ENCODE measurements at regions not wholly inside any gene's neighbourhood (a gene's known extent, or its start where the extent isn't known, plus 50 kb on each side); places are given as distances from the start of the nearest gene placed in this dataset.

DNA sequence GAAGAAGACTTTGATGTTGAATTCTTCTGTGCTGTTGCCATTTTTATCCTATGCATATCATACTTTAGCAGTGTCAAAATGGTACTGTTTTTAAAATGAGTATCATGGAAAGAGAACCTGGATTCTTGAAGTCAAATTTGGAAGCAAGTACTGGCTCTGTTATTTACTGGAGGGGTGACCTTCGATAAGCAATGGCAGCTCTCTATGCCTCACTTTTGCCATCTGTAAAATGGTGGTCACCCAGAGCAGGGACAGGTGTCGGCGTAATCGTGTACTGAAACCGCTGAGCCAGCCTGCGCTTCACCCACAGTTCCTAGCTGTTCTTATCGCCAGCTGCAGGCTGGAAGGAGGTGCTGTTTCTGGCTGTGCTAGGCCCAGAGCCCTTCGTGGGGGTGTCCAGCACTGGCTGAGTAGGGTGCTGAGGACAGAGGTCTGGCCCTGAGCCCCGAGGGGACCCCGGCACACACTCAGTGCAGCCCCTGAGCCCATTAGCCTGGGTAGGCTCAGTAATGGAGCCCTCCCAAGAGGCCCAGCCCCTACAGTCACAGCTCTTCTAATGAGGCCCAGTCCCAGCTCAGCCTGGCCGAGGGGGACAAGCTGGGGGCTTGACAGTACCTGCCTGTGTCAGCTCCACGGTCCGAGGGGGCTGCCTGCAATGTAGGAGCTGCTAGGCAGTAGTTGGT is 183.5 kb downstream of the PHETA1 start:
- TF ChIP-seq, protein P1, sequence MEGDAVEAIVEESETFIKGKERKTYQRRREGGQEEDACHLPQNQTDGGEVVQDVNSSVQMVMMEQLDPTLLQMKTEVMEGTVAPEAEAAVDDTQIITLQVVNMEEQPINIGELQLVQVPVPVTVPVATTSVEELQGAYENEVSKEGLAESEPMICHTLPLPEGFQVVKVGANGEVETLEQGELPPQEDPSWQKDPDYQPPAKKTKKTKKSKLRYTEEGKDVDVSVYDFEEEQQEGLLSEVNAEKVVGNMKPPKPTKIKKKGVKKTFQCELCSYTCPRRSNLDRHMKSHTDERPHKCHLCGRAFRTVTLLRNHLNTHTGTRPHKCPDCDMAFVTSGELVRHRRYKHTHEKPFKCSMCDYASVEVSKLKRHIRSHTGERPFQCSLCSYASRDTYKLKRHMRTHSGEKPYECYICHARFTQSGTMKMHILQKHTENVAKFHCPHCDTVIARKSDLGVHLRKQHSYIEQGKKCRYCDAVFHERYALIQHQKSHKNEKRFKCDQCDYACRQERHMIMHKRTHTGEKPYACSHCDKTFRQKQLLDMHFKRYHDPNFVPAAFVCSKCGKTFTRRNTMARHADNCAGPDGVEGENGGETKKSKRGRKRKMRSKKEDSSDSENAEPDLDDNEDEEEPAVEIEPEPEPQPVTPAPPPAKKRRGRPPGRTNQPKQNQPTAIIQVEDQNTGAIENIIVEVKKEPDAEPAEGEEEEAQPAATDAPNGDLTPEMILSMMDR (IDR thresholded peaks at IDR 0.05) = no peak
- TF ChIP-seq POLR2AphosphoS5 (IDR thresholded peaks at IDR 0.05) = no peak
